ENCODE measurements at regions not wholly inside any gene's neighbourhood (a gene's known extent, or its start where the extent isn't known, plus 50 kb on each side); places are given as distances from the start of the nearest gene placed in this dataset.

DNA sequence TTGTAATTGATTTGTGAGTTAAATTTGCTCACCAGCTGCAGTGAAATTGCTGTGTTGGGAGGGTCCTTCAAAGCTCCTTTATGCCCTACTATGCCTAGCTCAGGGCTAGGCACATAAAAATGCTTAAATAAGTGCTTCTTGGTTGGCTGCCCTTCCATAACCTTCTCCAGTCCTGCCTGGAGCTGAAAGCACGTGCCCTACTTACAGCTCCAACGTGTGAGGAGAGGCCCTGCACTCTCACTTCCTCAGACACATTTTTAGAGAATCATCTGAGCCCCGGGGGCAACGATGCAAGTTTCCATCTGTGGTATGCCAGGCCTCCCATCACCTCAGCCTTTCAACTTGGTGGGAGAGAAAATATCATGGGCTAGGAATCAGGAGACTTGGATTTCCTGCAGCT lies 202.7 kb downstream of the BCL11A start:
- no peak for TF ChIP-seq EP300 (IDR thresholded peaks at IDR 0.05)
- TF ChIP-seq, protein P1, sequence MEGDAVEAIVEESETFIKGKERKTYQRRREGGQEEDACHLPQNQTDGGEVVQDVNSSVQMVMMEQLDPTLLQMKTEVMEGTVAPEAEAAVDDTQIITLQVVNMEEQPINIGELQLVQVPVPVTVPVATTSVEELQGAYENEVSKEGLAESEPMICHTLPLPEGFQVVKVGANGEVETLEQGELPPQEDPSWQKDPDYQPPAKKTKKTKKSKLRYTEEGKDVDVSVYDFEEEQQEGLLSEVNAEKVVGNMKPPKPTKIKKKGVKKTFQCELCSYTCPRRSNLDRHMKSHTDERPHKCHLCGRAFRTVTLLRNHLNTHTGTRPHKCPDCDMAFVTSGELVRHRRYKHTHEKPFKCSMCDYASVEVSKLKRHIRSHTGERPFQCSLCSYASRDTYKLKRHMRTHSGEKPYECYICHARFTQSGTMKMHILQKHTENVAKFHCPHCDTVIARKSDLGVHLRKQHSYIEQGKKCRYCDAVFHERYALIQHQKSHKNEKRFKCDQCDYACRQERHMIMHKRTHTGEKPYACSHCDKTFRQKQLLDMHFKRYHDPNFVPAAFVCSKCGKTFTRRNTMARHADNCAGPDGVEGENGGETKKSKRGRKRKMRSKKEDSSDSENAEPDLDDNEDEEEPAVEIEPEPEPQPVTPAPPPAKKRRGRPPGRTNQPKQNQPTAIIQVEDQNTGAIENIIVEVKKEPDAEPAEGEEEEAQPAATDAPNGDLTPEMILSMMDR (IDR thresholded peaks at IDR 0.05): no peak
